Stomach (tissue), 8 donors: ENCODE measurements at regions not wholly inside any gene's neighbourhood (a gene's known extent, or its start where the extent isn't known, plus 50 kb on each side); places are given as distances from the start of the nearest gene placed in this dataset.
"Not testable (repeated sequence)": the region's sequence is repeated elsewhere in the genome, so short reads cannot be mapped to it uniquely, and the experiment has no call there.

Source experiments
- DNase-seq, 2 donors: peaks; one replicate each; pipeline versions ENCODE4 v3.0.0 to v3.0.0-alpha.2; 2013 to 2019
- H3K27ac ChIP-seq, 5 donors: fragments of 200-600 bp in 4 of 5; sonication (generic) in 4 of 5; one replicate each; pipeline ENCODE4 v1.5.1; 2013 to 2019; ENCODE audit warnings: mild to moderate bottlenecking in 1 of 5, moderate library complexity in 1 of 5
- H3K27me3 ChIP-seq, 3 donors: fragments of 200-600 bp; sonication (generic); one replicate each; pipeline ENCODE4 v1.5.1; 2017 to 2019; ENCODE audit warnings: mixed run types in 1 of 3
- H3K36me3 ChIP-seq, 4 donors: fragments of 200-600 bp; sonication (generic); 1 replicate in 3 of 4; 2 replicates in 1 of 4; pipeline ENCODE4 v1.5.1; 2016 to 2019
- H3K4me1 ChIP-seq, 4 donors: fragments of 200-600 bp; sonication (generic); one replicate each; pipeline ENCODE4 v1.5.1; 2016 to 2019
- H3K4me3 ChIP-seq, 4 donors: fragments of 200-600 bp; sonication (generic) in 3 of 4; one replicate each; pipeline ENCODE4 v1.5.1; 2016 to 2019; ENCODE audit warnings: mild to moderate bottlenecking in 1 of 4
- H3K9me3 ChIP-seq, 4 donors: fragments of 200-600 bp; sonication (generic); one replicate each; pipeline ENCODE4 v1.5.1; 2016 to 2019
- CTCF ChIP-seq, 7 experiments: fragments of 450-650 bp in 4 of 7; fragments of 200-600 bp in 3 of 7; sonication (generic) in 3 of 7; IDR thresholded peaks; one replicate each; pipeline ENCODE4 v1.5.1; 2016 to 2019; ENCODE audit warnings: antibody characterized with exemption in 7 of 7, control low read depth in 2 of 7, mild to moderate bottlenecking in 1 of 7
- EP300 ChIP-seq: sonication (generic); formaldehyde crosslinking; IDR thresholded peaks from one replicate; pipeline ENCODE4 v1.6.1; 2017; ENCODE audit warnings: antibody characterized with exemption
- POLR2A ChIP-seq, 4 donors: fragments of 450-650 bp; IDR thresholded peaks; one replicate each; pipeline ENCODE4 v1.6.1; 2016; ENCODE audit warnings: antibody characterized with exemption in 4 of 4, control low read depth in 2 of 4, mild to moderate bottlenecking in 1 of 4, moderate library complexity in 1 of 4
- POLR2AphosphoS5 ChIP-seq, 3 donors: sonication (generic); formaldehyde crosslinking; IDR thresholded peaks; one replicate each; pipeline ENCODE4 v1.6.1; 2016; ENCODE audit warnings: antibody characterized with exemption in 3 of 3
- WGBS, 5 donors: extraction: QIAGEN DNeasy Blood & Tissue Kit in 3 of 5; methylation state at CpG; one replicate each; pipeline versions ENCODE4 v1.1.5 to v1.1.7; 2013 to 2018; 5-methylcytosine and 5-hydroxymethylcytosine counted together
- intact Hi-C: fragments of 100-400 bp; cut with DNase I; formaldehyde crosslinking; loops from one replicate; pipeline ENCODE4 v1.15.1; 2023; ENCODE audit warnings: low total_unique reads
- donor health status: healthy with polysubstance abuse.
- donor health status: Bipolar disorder and iron deficiency.
- donor health status: healthy.

- no peak for DNase-seq
- Histone ChIP-seq H3K9me3 (no peaks in the 10 kb centered on the region), H3K27ac (no peak overlapping the region), H3K36me3 (no peaks in the 10 kb centered on the region), H3K4me1 (no peaks in the 10 kb centered on the region), H3K4me3 (no peak overlapping the region), H3K27me3 (peaks cover 0 to 16% (median 0%) of the 10 kb centered on the region in 3 donors)
- 72 to 89% (median 75%) methylated on average over 6 of the region's 6 CpGs for WGBS, 5 donors
- intact Hi-C loops: no loop called here
- TF ChIP-seq CTCF (IDR thresholded peaks at IDR 0.05): no peak
- no peak for TF ChIP-seq POLR2A (IDR thresholded peaks at IDR 0.05)
- no peak for TF ChIP-seq EP300
These were observed 449.0 kb downstream of the QKI start for GRCh38 chr6:163863565-163863964.

- intact Hi-C loops: no loop called here
- Histone ChIP-seq H3K9me3 (no peaks in the 10 kb centered on the region), H3K36me3 (no peaks in the 10 kb centered on the region), H3K4me3 (no peak overlapping the region), H3K27me3 (peaks cover 0 to 16% (median 0%) of the 10 kb centered on the region in 3 donors), H3K4me1 (no peaks in the 10 kb centered on the region), H3K27ac (no peak overlapping the region)
- no peak for DNase-seq
- 77 to 88% (median 85%) methylated on average over 5 of the region's 5 CpGs for WGBS, 5 donors
- TF ChIP-seq EP300: no peak
These were observed 448.2 kb downstream of the QKI start for GRCh38 chr6:163862701-163863100.

GRCh38 chr6:163861627-163862026, 447.1 kb downstream of the QKI start:
- TF ChIP-seq EP300: no peak
- TF ChIP-seq CTCF (IDR thresholded peaks at IDR 0.05): no peak
- TF ChIP-seq POLR2AphosphoS5 (IDR thresholded peaks at IDR 0.05): no peak
- TF ChIP-seq POLR2A (IDR thresholded peaks at IDR 0.05): no peak
- WGBS, 5 donors: 78 to 90% (median 80%) methylated on average over 8 of the region's 8 CpGs
- Histone ChIP-seq H3K4me3 (no peak overlapping the region), H3K27me3 (peaks cover 0 to 10% (median 0%) of the 10 kb centered on the region in 3 donors), H3K36me3 (no peaks in the 10 kb centered on the region), H3K4me1 (no peaks in the 10 kb centered on the region), H3K27ac (no peak overlapping the region), H3K9me3 (no peaks in the 10 kb centered on the region)
- no peak for DNase-seq
- intact Hi-C loops: no loop called here

GRCh38 chr6:163860287-163861081, 446.0 kb downstream of the QKI start:
- Histone ChIP-seq H3K27ac (no peak overlapping the region), H3K9me3 (no peaks in the 10 kb centered on the region), H3K4me3 (no peak overlapping the region), H3K4me1 (no peaks in the 10 kb centered on the region), H3K36me3 (no peaks in the 10 kb centered on the region), H3K27me3 (peaks cover 0 to 10% (median 0%) of the 10 kb centered on the region in 3 donors)
- DNase-seq: peak in 1 of 2 donors; percentile 28
- intact Hi-C loops: no loop called here
- no peak for TF ChIP-seq POLR2A (IDR thresholded peaks at IDR 0.05)
- no peak for TF ChIP-seq EP300
- no peak for TF ChIP-seq POLR2AphosphoS5 (IDR thresholded peaks at IDR 0.05)
- TF ChIP-seq CTCF (IDR thresholded peaks at IDR 0.05): no peak
- WGBS, 5 donors: 25 to 35% (median 27%) methylated on average over 12 of the region's 12 CpGs

- H3K36me3 ChIP-seq, intact Hi-C loops, H3K27me3 ChIP-seq, DNase-seq, H3K4me3 ChIP-seq, H3K9me3 ChIP-seq, H3K4me1 ChIP-seq, H3K27ac ChIP-seq: not testable (repeated sequence)
- WGBS, 5 donors: 83 to 90% (median 85%) methylated on average over 5 of the region's 5 CpGs
These were observed 444.4 kb downstream of the QKI start for GRCh38 chr6:163858870-163859269.
